ENCODE measurements at regions not wholly inside any gene's neighbourhood (a gene's known extent, or its start where the extent isn't known, plus 50 kb on each side); places are given as distances from the start of the nearest gene placed in this dataset.

GRCh38 chr2:104465981-104466380 is 387.9 kb upstream of the POU3F3 start:
- Histone ChIP-seq H3K4me3 (ENCODE audit: low read depth, low read length) (no peak overlapping the region), H3K9me3 (ENCODE audit: control insufficient read depth, insufficient read depth, low read depth, low read length) (no peaks in the 10 kb centered on the region), H3K36me3 (ENCODE audit: control insufficient read depth, insufficient read depth, low read length) (no peaks in the 10 kb centered on the region), H3K9ac (ENCODE audit: low read length) (no peak overlapping the region), H3K27ac (ENCODE audit: low read depth, low read length) (no peak overlapping the region), H3K27me3 (ENCODE audit: control insufficient read depth, insufficient read depth, low read length) (no peaks in the 10 kb centered on the region), H3K4me1 (ENCODE audit: control insufficient read depth, insufficient read depth, low read length) (peaks cover 15% of the 10 kb centered on the region)

DNA sequence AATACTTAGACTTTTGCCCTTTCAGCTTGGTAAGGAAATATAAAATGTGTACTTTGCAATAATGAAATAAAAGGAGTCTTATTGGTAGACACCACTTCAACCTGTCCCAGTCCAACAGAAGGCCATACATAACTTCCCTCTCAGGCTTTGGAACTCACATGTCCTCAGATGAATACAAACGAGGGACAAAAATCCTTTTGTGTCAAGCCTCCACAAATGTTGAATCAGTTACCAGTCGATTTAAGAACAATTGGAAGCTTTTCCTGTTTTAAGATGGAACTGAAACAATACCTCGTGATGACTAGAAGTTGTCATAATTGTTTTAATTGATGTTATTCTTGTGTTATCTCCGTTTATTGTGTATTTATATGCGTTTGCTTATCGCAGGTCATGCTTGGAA is 385.1 kb upstream of the POU3F3 start:
- Histone ChIP-seq H3K27me3 (ENCODE audit: control insufficient read depth, insufficient read depth, low read length) (no peaks in the 10 kb centered on the region), H3K4me3 (ENCODE audit: low read depth, low read length) (no peak overlapping the region), H3K9me3 (ENCODE audit: control insufficient read depth, insufficient read depth, low read depth, low read length) (no peaks in the 10 kb centered on the region), H3K36me3 (ENCODE audit: control insufficient read depth, insufficient read depth, low read length) (no peaks in the 10 kb centered on the region), H3K9ac (ENCODE audit: low read length) (no peak overlapping the region), H3K27ac (ENCODE audit: low read depth, low read length) (no peak overlapping the region), H3K4me1 (ENCODE audit: control insufficient read depth, insufficient read depth, low read length) (peaks cover 25% of the 10 kb centered on the region)

DNA sequence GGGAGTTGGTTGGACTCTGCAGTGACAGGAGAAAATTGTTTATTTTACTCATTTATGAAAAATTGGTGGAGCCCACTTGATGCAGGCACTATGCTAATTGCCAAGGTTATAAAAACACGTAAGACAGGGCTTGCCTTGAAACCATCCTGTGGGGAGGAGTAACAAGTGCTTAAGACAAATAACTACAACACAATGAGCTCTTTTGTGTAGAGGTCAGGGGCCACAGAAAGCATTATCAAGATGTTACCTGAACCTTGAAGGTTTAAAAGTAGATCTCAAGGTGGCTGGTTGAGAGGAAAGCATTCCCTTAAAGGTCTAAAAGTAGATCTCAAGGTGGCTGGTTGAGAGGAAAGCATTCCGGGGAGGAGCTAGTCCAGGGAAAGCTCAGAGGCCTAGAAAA is 381.8 kb upstream of the POU3F3 start:
- H3K4me3 ChIP-seq (ENCODE audit: low read depth, low read length), result no peak overlapping the region
- no peak overlapping the region for H3K9ac ChIP-seq (ENCODE audit: low read length)
- H3K36me3 ChIP-seq (ENCODE audit: control insufficient read depth, insufficient read depth, low read length), result no peaks in the 10 kb centered on the region
- H3K27me3 ChIP-seq (ENCODE audit: control insufficient read depth, insufficient read depth, low read length), result no peaks in the 10 kb centered on the region
- H3K4me1 ChIP-seq (ENCODE audit: control insufficient read depth, insufficient read depth, low read length), result peaks cover 25% of the 10 kb centered on the region
- H3K9me3 ChIP-seq (ENCODE audit: control insufficient read depth, insufficient read depth, low read depth, low read length), result no peaks in the 10 kb centered on the region
- H3K27ac ChIP-seq (ENCODE audit: low read depth, low read length), result no peak overlapping the region

- Histone ChIP-seq H3K27ac (ENCODE audit: low read depth, low read length) (no peak overlapping the region), H3K4me3 (ENCODE audit: low read depth, low read length) (no peak overlapping the region), H3K9me3 (ENCODE audit: control insufficient read depth, insufficient read depth, low read depth, low read length) (no peaks in the 10 kb centered on the region), H3K27me3 (ENCODE audit: control insufficient read depth, insufficient read depth, low read length) (no peaks in the 10 kb centered on the region), H3K9ac (ENCODE audit: low read length) (no peak overlapping the region), H3K36me3 (ENCODE audit: control insufficient read depth, insufficient read depth, low read length) (no peaks in the 10 kb centered on the region), H3K4me1 (ENCODE audit: control insufficient read depth, insufficient read depth, low read length) (peaks cover 25% of the 10 kb centered on the region)
Observed at GRCh38 chr2:104473546-104473945, 380.4 kb upstream of the POU3F3 start.

DNA sequence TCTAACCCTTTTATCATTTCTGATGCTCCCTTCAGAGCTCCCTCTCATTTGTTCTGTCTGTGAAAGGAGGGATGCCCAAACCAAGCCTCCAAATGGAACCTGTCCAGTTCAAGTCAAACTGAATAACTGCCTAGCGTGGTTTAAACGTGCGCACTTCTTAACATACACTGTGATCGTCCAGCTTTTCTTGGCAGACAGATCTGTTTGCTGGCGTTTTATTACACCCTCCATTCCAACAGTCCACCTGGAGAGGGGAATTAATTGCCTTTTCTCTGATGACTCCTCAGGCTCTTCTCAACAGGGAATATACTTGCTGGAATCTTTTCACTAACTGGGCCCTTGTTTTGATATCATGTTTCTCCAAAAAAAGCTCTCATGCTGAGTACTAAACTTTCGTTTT is 379.2 kb upstream of the POU3F3 start:
- Histone ChIP-seq H3K27ac (ENCODE audit: low read depth, low read length) (no peak overlapping the region), H3K36me3 (ENCODE audit: control insufficient read depth, insufficient read depth, low read length) (no peaks in the 10 kb centered on the region), H3K27me3 (ENCODE audit: control insufficient read depth, insufficient read depth, low read length) (no peaks in the 10 kb centered on the region), H3K4me1 (ENCODE audit: control insufficient read depth, insufficient read depth, low read length) (peaks cover 15% of the 10 kb centered on the region), H3K9me3 (ENCODE audit: control insufficient read depth, insufficient read depth, low read depth, low read length) (no peaks in the 10 kb centered on the region), H3K4me3 (ENCODE audit: low read depth, low read length) (no peak overlapping the region), H3K9ac (ENCODE audit: low read length) (no peak overlapping the region)

- Histone ChIP-seq H3K4me3 (ENCODE audit: low read depth, low read length) (no peak overlapping the region), H3K36me3 (ENCODE audit: control insufficient read depth, insufficient read depth, low read length) (no peaks in the 10 kb centered on the region), H3K27ac (ENCODE audit: low read depth, low read length) (no peak overlapping the region), H3K9me3 (ENCODE audit: control insufficient read depth, insufficient read depth, low read depth, low read length) (no peaks in the 10 kb centered on the region), H3K27me3 (ENCODE audit: control insufficient read depth, insufficient read depth, low read length) (no peaks in the 10 kb centered on the region), H3K4me1 (ENCODE audit: control insufficient read depth, insufficient read depth, low read length) (peaks cover 10% of the 10 kb centered on the region), H3K9ac (ENCODE audit: low read length) (no peak overlapping the region)
Observed at GRCh38 chr2:104476075-104476474, 377.8 kb upstream of the POU3F3 start.

DNA sequence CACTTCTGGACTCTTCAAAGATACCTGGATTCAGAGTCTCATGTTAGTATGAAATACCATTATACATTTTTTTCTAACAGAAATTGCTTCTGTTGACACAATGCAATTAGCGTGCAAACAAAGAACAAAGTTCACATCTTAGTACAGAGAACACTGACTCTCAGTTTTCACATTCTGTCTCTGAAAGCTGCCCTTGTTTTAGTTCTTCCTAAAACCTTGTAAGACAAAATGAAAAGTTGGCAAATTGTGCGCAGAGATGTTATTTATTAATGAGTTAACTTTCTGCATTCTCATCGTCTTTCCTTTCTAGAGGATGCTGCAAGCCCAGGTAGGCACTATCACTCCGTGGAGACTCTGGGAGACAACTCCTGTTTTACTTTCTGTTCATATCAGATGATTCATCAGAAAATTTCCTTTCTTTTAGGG is 377.3 kb upstream of the POU3F3 start:
- Histone ChIP-seq H3K36me3 (ENCODE audit: control insufficient read depth, insufficient read depth, low read length) (no peaks in the 10 kb centered on the region), H3K4me3 (ENCODE audit: low read depth, low read length) (no peak overlapping the region), H3K27ac (ENCODE audit: low read depth, low read length) (no peak overlapping the region), H3K27me3 (ENCODE audit: control insufficient read depth, insufficient read depth, low read length) (no peaks in the 10 kb centered on the region), H3K9me3 (ENCODE audit: control insufficient read depth, insufficient read depth, low read depth, low read length) (no peaks in the 10 kb centered on the region), H3K4me1 (ENCODE audit: control insufficient read depth, insufficient read depth, low read length) (peaks cover 10% of the 10 kb centered on the region), H3K9ac (ENCODE audit: low read length) (no peak overlapping the region)

DNA sequence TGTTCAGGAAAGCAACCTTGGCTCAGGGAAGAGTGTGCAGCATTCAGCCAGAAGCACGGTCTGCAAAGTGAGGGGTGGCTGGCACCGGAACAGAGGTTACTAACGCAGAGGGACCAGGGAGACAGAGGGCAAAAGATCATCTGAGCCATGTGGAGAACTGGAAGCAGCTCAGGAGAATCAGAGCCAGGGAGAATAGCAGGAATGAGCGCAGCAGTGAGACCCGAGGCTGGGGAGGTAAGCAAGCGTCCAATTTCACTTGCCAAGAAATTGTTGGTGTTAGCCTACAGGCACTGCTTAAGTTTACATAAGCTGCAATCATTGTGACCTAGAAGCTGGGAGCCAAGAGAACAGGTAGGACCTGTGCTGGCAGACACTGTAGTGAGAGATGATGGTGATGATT is 372.6 kb upstream of the POU3F3 start:
- H3K27me3 ChIP-seq (ENCODE audit: control insufficient read depth, insufficient read depth, low read length), result no peaks in the 10 kb centered on the region
- no peak overlapping the region for H3K27ac ChIP-seq (ENCODE audit: low read depth, low read length)
- H3K4me1 ChIP-seq (ENCODE audit: control insufficient read depth, insufficient read depth, low read length), result no peaks in the 10 kb centered on the region
- H3K4me3 ChIP-seq (ENCODE audit: low read depth, low read length), result no peak overlapping the region
- H3K36me3 ChIP-seq (ENCODE audit: control insufficient read depth, insufficient read depth, low read length), result no peaks in the 10 kb centered on the region
- H3K9ac ChIP-seq (ENCODE audit: low read length), result no peak overlapping the region
- H3K9me3 ChIP-seq (ENCODE audit: control insufficient read depth, insufficient read depth, low read depth, low read length), result no peaks in the 10 kb centered on the region

GRCh38 chr2:104487366-104487765 is 366.5 kb upstream of the POU3F3 start:
- H3K4me1 ChIP-seq (ENCODE audit: control insufficient read depth, insufficient read depth, low read length), result no peaks in the 10 kb centered on the region
- no peak overlapping the region for H3K27ac ChIP-seq (ENCODE audit: low read depth, low read length)
- H3K27me3 ChIP-seq (ENCODE audit: control insufficient read depth, insufficient read depth, low read length), result no peaks in the 10 kb centered on the region
- H3K36me3 ChIP-seq (ENCODE audit: control insufficient read depth, insufficient read depth, low read length), result no peaks in the 10 kb centered on the region
- no peak overlapping the region for H3K9ac ChIP-seq (ENCODE audit: low read length)
- no peak overlapping the region for H3K4me3 ChIP-seq (ENCODE audit: low read depth, low read length)
- no peaks in the 10 kb centered on the region for H3K9me3 ChIP-seq (ENCODE audit: control insufficient read depth, insufficient read depth, low read depth, low read length)

- Histone ChIP-seq H3K4me1 (ENCODE audit: control insufficient read depth, insufficient read depth, low read length) (no peaks in the 10 kb centered on the region; the same call in 1 of the 2 replicates), H3K9ac (ENCODE audit: low read length) (no peak overlapping the region), H3K36me3 (ENCODE audit: control insufficient read depth, insufficient read depth, low read length) (no peaks in the 10 kb centered on the region), H3K4me3 (ENCODE audit: low read depth, low read length) (no peak overlapping the region), H3K27me3 (ENCODE audit: control insufficient read depth, insufficient read depth, low read length) (no peaks in the 10 kb centered on the region), H3K27ac (ENCODE audit: low read depth, low read length) (no peak overlapping the region), H3K9me3 (ENCODE audit: control insufficient read depth, insufficient read depth, low read depth, low read length) (no peaks in the 10 kb centered on the region)
Observed at GRCh38 chr2:104493698-104494097, 360.2 kb upstream of the POU3F3 start.

- Histone ChIP-seq H3K27me3 (ENCODE audit: control insufficient read depth, insufficient read depth, low read length) (no peaks in the 10 kb centered on the region), H3K36me3 (ENCODE audit: control insufficient read depth, insufficient read depth, low read length) (no peaks in the 10 kb centered on the region), H3K9me3 (ENCODE audit: control insufficient read depth, insufficient read depth, low read depth, low read length) (no peaks in the 10 kb centered on the region), H3K9ac (ENCODE audit: low read length) (no peak overlapping the region), H3K27ac (ENCODE audit: low read depth, low read length) (no peak overlapping the region), H3K4me3 (ENCODE audit: low read depth, low read length) (no peak overlapping the region), H3K4me1 (ENCODE audit: control insufficient read depth, insufficient read depth, low read length) (peaks cover 18% of the 10 kb centered on the region)
Observed at GRCh38 chr2:104501342-104501741, 352.6 kb upstream of the POU3F3 start.

DNA sequence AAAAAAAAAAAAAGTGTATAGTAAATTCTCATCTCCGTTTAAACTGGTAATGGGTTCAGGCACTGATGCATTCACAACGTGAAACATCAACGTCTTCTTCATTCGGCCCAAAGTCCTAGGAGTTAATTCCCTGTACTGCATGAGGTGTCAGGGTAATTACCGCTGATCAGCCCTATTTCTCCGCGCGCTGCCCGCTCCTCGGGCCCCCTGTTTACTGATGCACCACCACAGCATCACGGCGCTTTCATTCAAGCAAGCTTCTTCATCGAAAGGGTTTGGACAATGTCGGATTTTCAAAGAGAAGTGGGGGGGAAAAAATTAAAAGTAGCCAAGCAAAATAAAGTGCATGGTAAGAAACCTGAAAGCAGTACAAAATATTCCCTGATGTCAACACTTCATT is 352.0 kb upstream of the POU3F3 start:
- Histone ChIP-seq H3K27me3 (ENCODE audit: control insufficient read depth, insufficient read depth, low read length) (no peaks in the 10 kb centered on the region), H3K36me3 (ENCODE audit: control insufficient read depth, insufficient read depth, low read length) (no peaks in the 10 kb centered on the region), H3K4me1 (ENCODE audit: control insufficient read depth, insufficient read depth, low read length) (peaks cover 18% of the 10 kb centered on the region), H3K4me3 (ENCODE audit: low read depth, low read length) (no peak overlapping the region), H3K27ac (ENCODE audit: low read depth, low read length) (no peak overlapping the region), H3K9ac (ENCODE audit: low read length) (no peak overlapping the region), H3K9me3 (ENCODE audit: control insufficient read depth, insufficient read depth, low read depth, low read length) (no peaks in the 10 kb centered on the region)

Data from HUES6 (cell line).